ENCODE measurements at regions not wholly inside any gene's neighbourhood (a gene's known extent, or its start where the extent isn't known, plus 50 kb on each side); places are given as distances from the start of the nearest gene placed in this dataset.

GRCh38 chr10:21167288-21168010, 270.3 kb upstream of the NEBL start:
- H3K4me3 ChIP-seq: no peak overlapping the region
- no peak overlapping the region for H3K27ac ChIP-seq

DNA sequence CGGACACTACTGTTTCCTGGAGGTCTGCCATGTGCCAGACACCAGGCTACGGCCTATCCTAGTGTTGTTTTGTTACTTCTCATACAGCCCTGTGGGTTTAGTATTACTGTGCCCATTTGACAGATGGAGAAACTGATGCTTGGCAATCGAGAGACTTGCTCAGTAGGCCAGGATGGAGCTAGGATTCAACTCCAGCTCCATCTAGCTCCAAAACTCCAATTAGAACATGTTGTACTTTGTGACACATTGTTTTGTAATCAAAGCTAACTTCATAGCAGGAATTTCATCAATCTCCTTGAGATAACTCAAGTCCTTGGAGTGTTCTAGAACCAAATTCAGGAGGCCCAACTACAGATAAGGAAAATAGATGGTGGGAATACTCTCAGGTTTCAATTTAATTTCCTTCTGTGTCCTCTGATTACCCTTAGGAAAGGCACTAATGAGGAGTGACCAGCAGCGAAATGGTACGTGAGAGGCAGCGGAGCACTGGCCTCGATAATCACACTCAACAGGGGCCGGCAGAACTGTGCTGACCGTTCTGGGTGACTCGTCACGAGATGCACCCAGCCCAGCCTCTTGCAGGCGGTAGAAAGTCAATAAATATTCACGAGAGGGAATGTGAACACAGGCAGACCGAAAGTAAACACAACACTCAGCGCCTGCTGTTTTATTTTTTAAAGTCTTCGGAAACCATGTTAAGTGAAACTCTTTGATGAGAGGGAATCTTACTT, 269.6 kb upstream of the NEBL start:
- Histone ChIP-seq H3K27ac (no peak overlapping the region), H3K4me3 (no peak overlapping the region)

GRCh38 chr10:21165489-21165888, 268.4 kb upstream of the NEBL start:
- H3K27ac ChIP-seq: no peak overlapping the region

DNA sequence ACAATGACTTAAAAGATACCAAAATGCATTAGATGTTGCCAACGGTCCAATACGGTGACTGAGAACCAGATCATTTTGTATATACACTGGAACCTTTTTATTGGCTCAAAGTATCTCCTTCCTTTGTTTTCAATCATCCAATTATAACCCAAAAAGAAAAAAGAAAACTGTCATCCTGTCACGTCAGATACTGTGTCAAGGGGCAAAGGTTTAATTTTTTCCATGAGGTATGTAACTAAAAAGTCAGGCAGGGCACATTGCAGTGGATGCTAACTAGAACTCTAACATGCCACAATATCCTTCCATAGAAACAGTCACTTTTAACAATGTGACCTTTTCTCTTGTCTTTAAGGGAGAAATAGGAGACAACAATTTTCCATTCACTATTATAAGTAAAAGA, 267.6 kb upstream of the NEBL start:
- Histone ChIP-seq H3K27ac (no peak overlapping the region), H3K4me3 (no peak overlapping the region)

More at GRCh38 chr10:21165489-21165888, 268.4 kb upstream of the NEBL start:
- H3K4me3 ChIP-seq: no peak overlapping the region

DNA sequence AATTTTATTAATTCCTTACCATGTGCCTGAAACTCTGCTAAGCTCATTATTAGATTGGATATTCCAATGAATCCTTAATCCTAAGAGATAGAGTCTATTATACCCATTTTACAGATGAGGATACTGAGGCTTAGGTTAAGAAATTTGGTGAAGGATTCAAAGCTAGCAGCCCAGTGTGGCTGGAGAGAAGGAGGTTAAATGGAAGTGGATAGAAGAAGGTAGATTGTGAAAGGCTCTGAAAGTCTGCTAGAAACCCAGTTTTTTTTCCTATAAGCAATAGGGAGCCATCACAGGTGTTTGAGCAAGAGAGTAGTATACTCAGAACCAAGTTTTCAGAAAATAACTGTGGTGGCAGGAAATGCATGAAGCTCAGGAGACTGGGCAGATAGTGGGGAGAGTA, 265.8 kb upstream of the NEBL start:
- Histone ChIP-seq H3K4me3 (no peak overlapping the region), H3K27ac (no peak overlapping the region)

DNA sequence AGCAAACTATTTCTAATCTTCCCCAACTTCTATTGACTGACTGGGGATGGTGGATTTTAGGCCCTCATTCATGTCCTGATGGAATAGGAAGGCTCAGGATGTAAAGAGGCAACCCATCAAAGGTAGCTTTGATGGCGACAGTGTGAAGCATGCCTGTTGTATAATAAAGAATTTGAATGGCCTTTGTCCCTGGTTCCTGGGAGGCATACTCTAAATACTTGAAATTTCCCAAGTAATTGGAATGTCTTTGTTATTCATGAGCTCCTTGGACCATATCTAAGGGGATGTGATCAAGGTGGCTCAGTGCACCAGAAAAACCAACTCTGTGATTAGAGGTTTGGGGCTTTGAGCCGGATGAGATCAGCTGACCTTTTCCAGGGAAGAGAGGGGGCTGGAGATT, 264.5 kb upstream of the NEBL start:
- Histone ChIP-seq H3K27ac (no peak overlapping the region), H3K4me3 (no peak overlapping the region)

DNA sequence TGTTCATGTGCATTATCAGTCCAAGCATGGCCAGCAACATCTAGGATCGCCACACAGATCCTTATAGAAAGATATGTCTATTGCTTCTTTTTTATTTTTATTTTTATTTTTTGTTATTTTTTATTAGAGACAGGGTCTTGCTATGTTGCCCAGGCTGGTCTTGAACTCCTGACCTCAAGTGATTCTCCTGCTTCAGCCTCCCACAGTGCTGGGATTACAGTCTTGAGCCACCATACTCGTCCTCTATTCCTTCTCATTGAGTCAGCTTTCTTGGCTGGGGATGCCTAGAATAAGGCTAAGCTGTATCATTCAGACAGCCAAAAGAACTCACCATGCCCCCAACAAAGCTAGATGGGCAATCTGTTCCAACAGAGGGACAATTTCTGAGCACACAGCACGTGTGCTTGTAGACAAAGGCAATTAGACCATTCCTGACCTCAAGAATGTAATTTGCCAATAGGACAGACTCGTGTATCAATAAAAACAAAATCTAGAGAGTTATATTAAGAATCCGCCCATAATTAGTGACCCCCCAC, 264.0 kb upstream of the NEBL start:
- Histone ChIP-seq H3K4me3 (no peak overlapping the region), H3K27ac (no peak overlapping the region)

GRCh38 chr10:21160116-21160515, 263.0 kb upstream of the NEBL start:
- H3K27ac ChIP-seq: no peak overlapping the region
- H3K4me3 ChIP-seq: no peak overlapping the region

- no peak overlapping the region for H3K4me3 ChIP-seq
- no peak overlapping the region for H3K27ac ChIP-seq
Measured at GRCh38 chr10:21159669-21160068, 262.6 kb upstream of the NEBL start.

DNA sequence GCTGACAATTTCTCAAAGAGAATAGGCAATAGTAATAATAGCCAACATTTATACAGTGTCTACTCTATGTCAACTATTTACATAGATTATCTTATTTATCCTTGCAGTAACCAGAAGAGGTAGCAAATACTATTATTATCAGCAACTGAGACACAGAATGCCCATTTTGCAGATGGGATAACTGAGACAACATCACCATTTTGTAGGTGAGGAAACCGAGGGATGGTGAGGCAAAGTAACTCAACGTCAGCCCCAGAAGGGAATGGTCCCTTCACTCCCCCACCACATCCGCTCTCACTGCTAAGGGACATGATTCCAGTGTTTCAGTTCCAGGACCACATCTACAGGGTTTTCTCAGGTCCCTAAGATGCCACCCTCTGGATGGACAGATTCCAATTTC, 261.2 kb upstream of the NEBL start:
- H3K27ac ChIP-seq: no peak overlapping the region
- no peak overlapping the region for H3K4me3 ChIP-seq

- Histone ChIP-seq H3K27ac (no peak overlapping the region), H3K4me3 (no peak overlapping the region)
Measured at GRCh38 chr10:21157664-21158063, 260.6 kb upstream of the NEBL start.

DNA sequence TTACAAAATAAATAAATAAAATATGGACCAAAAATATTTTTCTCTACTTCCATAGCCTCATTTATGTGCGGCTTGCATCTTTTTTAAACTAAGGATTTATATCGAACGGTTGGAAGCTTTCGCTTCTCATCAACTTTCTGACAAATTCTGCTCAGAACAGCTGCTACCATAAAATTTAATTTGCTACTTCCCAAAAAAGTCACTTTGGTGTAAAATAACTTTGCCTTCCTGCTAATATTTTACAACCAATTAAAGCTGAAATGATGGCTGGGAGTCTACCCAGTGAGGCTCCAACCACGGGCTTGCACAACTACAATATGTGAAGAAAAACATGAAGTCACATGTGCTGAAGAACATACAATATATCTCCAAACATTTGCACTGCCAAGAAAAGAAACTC, 253.1 kb upstream of the NEBL start:
- no peak overlapping the region for H3K4me3 ChIP-seq
- no peak overlapping the region for H3K27ac ChIP-seq

DNA sequence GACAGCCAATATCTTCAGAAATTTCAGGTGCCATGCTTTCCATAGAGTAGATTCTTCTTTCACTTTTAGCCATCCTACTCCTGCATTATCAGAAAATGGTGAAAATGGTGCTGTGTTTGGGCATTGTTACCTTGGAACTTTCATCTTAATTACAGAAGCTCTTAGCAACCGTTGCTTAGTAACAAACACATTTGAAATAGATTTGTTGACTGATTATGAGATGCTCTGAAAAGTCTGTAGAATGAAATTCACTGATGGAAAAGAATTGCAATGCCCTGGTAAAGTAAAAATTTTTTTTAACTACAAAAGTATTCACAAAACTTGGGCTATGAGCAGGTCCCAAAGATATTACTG, 249.3 kb upstream of the NEBL start:
- H3K27ac ChIP-seq: no peak overlapping the region

GRCh38 chr10:21145751-21146435, 248.8 kb upstream of the NEBL start:
- no peak overlapping the region for H3K4me3 ChIP-seq
- H3K27ac ChIP-seq: no peak overlapping the region

More for the DNA sequence above, 249.3 kb upstream of the NEBL start:
- no peak overlapping the region for H3K4me3 ChIP-seq

DNA sequence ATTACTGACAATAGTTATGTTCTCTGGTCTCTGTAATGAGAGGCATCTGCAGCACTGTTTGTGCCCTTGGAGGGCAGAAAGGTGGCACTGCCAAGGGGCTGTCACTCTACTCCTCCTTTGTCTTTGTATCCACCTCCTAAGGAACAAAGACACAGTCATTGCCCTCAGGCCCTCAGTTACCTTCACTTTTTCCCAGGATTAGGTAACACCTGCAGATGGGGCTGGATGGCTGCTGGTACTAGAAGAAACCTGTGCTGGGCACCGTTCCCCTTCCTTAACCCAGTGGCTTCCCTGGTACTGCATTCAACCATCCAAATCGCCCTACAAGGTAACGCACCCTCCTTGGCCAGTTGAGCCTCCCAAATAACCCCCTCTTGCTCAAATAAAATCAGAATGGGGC, 246.9 kb upstream of the NEBL start:
- no peak overlapping the region for H3K27ac ChIP-seq
- H3K4me3 ChIP-seq: no peak overlapping the region

DNA sequence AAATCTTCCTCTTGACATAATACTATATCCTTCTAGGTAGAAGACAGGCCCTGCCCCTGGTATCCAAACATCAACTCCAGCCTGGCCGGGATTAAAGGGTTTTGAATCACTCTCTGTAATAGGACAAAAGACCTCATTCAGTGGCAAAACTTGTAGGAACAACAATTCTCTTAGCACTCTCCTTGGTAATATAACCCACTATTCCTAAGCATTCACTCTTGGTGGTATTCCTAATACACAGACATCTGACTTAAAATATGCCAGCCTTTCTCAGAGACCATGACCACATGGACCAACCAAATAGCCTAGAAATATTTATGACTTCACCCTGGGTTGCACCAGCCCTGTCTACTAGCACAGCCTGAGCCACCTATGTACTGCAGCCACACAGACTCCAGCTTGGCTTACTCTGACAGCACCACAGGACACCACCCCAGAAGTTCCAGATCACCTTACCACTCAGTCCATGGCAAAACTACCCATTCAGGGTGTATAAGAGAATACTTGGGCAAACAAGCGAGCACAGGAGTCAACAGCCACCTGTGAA, 244.9 kb upstream of the NEBL start:
- Histone ChIP-seq H3K4me3 (no peak overlapping the region), H3K27ac (no peak overlapping the region)

- H3K4me3 ChIP-seq: no peak overlapping the region
- H3K27ac ChIP-seq: no peak overlapping the region
Measured at GRCh38 chr10:21138769-21139340, 241.7 kb upstream of the NEBL start.

DNA sequence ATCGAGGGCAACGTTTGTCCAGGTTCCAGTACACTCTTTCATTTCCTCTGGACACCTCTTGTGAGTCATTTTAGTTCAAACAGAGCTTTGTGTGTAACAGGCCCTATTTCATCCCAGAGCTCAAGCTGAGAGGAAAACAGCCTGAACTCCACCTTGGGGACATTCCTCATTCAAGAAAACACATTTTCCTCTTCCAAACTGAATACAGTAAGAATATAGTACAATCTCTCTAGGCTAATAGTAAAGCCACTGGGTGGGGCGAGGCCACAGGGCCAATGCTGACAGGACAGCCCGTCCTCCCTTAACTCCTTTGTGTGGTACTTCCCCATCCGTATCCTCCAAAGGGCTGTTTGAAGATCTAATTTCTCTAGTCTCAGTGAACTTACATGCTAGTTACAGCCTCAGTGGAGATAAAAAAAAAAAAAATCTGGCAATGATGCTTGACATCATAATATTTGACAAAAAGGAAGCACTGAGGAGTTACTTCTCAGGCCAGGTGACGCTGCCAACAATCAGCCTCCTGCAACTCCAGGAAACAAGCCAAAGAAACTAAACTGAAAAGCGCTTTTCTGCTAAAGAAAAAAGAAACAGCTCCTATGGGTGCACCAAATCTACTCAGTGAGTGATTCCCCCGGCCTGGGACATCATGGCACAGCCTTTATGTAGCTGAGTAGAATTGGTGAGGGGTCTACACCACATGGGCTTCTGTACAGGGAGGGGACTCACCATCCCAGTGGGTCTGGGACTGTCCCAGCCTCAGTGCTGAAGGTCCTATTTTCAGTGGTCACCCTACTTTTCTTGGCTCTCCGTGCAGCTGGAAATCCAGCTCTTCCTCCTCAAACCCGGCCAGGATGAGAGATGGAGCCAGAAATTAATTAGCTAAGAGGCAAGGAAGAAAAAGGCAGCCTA, 238.2 kb upstream of the NEBL start:
- Histone ChIP-seq H3K4me3 (no peak overlapping the region), H3K27ac (no peak overlapping the region)

GRCh38 chr10:21134645-21135022, 237.5 kb upstream of the NEBL start:
- H3K4me3 ChIP-seq: no peak overlapping the region
- no peak overlapping the region for H3K27ac ChIP-seq

Measured in skin epidermis (tissue), 12 donors.